Right atrium auricular region (tissue), 2 donors: ENCODE measurements at regions not wholly inside any gene's neighbourhood (a gene's known extent, or its start where the extent isn't known, plus 50 kb on each side); places are given as distances from the start of the nearest gene placed in this dataset.
"Not testable (repeated sequence)": the region's sequence is repeated elsewhere in the genome, so short reads cannot be mapped to it uniquely, and the experiment has no call there.

Experiments
- DNase-seq: peaks from one replicate; pipeline ENCODE4 v3.0.0-alpha.2; 2019; ENCODE audit warnings: low spot score
- H3K27ac ChIP-seq, 2 donors: fragments of 200-600 bp; sonication (generic); 1 replicate in 1 of 2; 2 replicates in 1 of 2; pipeline ENCODE4 v1.5.1; 2016 to 2019
- H3K27me3 ChIP-seq, 2 donors: fragments of 200-600 bp; sonication (generic); one replicate each; pipeline versions ENCODE4 v1.5.1 to v1.6.0; 2017 to 2019
- H3K36me3 ChIP-seq: fragments of 200-600 bp; sonication (generic); one replicate; pipeline ENCODE4 v1.5.1; 2016
- H3K4me1 ChIP-seq, 2 donors: fragments of 200-600 bp; sonication (generic); one replicate each; pipeline versions ENCODE4 v1.5.1 to v1.6.0; 2017 to 2019
- H3K4me3 ChIP-seq, 2 donors: fragments of 200-600 bp; sonication (generic); 1 replicate in 1 of 2; 2 replicates in 1 of 2; pipeline ENCODE4 v1.5.1; 2017 to 2019; ENCODE audit warnings: mild to moderate bottlenecking in 1 of 2, moderate library complexity in 1 of 2
- H3K9me3 ChIP-seq, 2 donors: fragments of 200-600 bp; sonication (generic); one replicate each; pipeline ENCODE4 v1.5.1; 2019
- TF ChIP-seq, protein P1 (sequence below), 2 donors: fragments of 200-600 bp; sonication (generic); IDR thresholded peaks; one replicate each; pipeline ENCODE4 v1.5.1; 2019; ENCODE audit warnings: antibody characterized with exemption in 2 of 2

DNA sequence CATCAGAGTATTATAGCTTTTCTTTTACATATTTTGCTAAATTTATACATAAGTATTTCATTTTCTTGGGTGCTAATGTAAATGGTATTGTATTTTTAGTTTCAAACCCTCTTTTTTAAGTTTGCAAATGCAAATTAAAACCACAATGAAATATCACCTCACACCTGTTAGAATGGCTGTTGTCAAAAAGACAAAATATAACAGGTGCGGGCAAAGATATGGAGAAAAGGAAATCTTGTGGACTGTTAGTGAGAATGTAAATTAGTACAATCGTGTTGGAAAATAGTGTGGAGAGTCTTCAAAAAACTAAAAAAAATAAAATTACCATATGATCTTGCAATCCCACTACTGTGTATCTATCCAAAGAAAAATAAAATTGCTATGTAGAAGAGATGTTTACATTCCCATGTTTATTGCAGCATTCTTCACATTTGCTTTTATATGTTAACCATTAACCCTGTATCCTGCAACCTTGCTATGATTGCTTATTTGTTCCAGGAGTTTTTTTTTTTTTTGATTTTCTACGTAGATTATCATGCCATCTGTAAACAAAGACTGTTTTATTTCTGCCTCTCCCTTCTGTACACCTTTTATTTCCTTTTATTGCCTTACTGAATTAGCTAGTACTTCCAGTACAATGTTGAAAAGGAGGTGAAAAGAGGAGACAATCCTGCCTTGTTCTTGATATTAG, 405.4 kb upstream of the MIS18BP1 start:
- DNase-seq = no peak
- H3K4me3 ChIP-seq = no peak overlapping the region
- H3K9me3 ChIP-seq = no peaks in the 10 kb centered on the region
- H3K4me1 ChIP-seq = no peaks in the 10 kb centered on the region
- no peaks in the 10 kb centered on the region for H3K36me3 ChIP-seq
- no peaks in the 10 kb centered on the region for H3K27me3 ChIP-seq
- TF ChIP-seq, protein P1, sequence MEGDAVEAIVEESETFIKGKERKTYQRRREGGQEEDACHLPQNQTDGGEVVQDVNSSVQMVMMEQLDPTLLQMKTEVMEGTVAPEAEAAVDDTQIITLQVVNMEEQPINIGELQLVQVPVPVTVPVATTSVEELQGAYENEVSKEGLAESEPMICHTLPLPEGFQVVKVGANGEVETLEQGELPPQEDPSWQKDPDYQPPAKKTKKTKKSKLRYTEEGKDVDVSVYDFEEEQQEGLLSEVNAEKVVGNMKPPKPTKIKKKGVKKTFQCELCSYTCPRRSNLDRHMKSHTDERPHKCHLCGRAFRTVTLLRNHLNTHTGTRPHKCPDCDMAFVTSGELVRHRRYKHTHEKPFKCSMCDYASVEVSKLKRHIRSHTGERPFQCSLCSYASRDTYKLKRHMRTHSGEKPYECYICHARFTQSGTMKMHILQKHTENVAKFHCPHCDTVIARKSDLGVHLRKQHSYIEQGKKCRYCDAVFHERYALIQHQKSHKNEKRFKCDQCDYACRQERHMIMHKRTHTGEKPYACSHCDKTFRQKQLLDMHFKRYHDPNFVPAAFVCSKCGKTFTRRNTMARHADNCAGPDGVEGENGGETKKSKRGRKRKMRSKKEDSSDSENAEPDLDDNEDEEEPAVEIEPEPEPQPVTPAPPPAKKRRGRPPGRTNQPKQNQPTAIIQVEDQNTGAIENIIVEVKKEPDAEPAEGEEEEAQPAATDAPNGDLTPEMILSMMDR (IDR thresholded peaks at IDR 0.05) = no peak
- H3K27ac ChIP-seq = no peak overlapping the region

DNA sequence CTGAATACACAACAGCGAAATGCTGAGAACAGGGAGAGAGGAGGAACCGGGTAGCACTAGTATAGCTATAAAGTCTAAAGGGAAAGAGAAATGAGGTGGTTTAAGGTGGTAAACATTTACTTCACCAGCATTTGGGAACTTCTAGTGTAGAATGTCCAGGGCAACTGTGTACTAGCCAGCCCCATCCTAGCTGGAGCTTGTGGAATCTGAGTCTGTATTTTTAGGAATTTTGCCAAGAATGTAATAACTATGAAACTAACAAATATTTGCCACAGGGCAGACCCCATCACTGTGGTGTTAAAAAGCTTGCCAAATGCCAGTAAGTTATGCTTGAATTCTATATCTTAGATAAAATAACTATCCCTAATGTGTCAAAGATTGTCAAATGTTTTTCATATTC, 398.9 kb upstream of the MIS18BP1 start:
- H3K4me3 ChIP-seq = no peak overlapping the region
- DNase-seq = no peak
- H3K9me3 ChIP-seq = no peaks in the 10 kb centered on the region
- H3K36me3 ChIP-seq = no peaks in the 10 kb centered on the region
- no peaks in the 10 kb centered on the region for H3K4me1 ChIP-seq
- H3K27ac ChIP-seq = no peak overlapping the region
- no peaks in the 10 kb centered on the region for H3K27me3 ChIP-seq
- TF ChIP-seq, protein P1 (IDR thresholded peaks at IDR 0.05) = no peak

GRCh38 chr14:45650754-45651153, 397.8 kb upstream of the MIS18BP1 start:
- TF ChIP-seq, protein P1 (IDR thresholded peaks at IDR 0.05) = no peak
- DNase-seq = no peak
- Histone ChIP-seq H3K9me3 (no peaks in the 10 kb centered on the region), H3K4me1 (no peaks in the 10 kb centered on the region), H3K36me3 (no peaks in the 10 kb centered on the region), H3K27ac (no peak overlapping the region), H3K4me3 (no peak overlapping the region), H3K27me3 (no peaks in the 10 kb centered on the region)

- H3K4me1 ChIP-seq = no peaks in the 10 kb centered on the region
- H3K4me3 ChIP-seq = no peak overlapping the region
- no peaks in the 10 kb centered on the region for H3K9me3 ChIP-seq
- no peaks in the 10 kb centered on the region for H3K27me3 ChIP-seq
- H3K27ac ChIP-seq = no peak overlapping the region
- no peak for DNase-seq
- H3K36me3 ChIP-seq = no peaks in the 10 kb centered on the region
- TF ChIP-seq, protein P1 (IDR thresholded peaks at IDR 0.05) = no peak
These were observed 396.0 kb upstream of the MIS18BP1 start for GRCh38 chr14:45649051-45649450.

DNA sequence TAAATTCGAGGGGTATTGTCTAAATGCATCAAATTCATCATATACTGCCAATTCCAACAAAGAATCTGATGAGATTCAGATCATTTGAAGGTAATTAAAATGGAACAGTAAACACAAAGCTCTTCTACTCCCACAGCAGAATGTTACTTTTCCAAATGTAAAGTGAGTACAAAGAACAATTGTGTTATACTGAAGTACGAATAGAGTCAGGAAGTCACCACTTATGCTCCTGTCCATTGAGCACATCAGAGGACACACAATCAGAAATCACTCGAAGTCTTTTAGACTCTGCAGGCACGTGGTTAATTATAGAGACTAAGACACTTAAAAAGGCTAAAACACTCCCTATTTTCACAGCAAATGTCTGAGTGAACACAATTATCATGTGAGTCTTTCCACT, 388.5 kb upstream of the MIS18BP1 start:
- peaks cover 0 to 6% of the 10 kb centered on the region in 2 donors for H3K9me3 ChIP-seq
- TF ChIP-seq, protein P1 (IDR thresholded peaks at IDR 0.05) = no peak
- no peaks in the 10 kb centered on the region for H3K36me3 ChIP-seq
- H3K27me3 ChIP-seq = no peaks in the 10 kb centered on the region
- no peak for DNase-seq
- no peak overlapping the region for H3K4me3 ChIP-seq
- no peaks in the 10 kb centered on the region for H3K4me1 ChIP-seq
- no peak overlapping the region for H3K27ac ChIP-seq

DNA sequence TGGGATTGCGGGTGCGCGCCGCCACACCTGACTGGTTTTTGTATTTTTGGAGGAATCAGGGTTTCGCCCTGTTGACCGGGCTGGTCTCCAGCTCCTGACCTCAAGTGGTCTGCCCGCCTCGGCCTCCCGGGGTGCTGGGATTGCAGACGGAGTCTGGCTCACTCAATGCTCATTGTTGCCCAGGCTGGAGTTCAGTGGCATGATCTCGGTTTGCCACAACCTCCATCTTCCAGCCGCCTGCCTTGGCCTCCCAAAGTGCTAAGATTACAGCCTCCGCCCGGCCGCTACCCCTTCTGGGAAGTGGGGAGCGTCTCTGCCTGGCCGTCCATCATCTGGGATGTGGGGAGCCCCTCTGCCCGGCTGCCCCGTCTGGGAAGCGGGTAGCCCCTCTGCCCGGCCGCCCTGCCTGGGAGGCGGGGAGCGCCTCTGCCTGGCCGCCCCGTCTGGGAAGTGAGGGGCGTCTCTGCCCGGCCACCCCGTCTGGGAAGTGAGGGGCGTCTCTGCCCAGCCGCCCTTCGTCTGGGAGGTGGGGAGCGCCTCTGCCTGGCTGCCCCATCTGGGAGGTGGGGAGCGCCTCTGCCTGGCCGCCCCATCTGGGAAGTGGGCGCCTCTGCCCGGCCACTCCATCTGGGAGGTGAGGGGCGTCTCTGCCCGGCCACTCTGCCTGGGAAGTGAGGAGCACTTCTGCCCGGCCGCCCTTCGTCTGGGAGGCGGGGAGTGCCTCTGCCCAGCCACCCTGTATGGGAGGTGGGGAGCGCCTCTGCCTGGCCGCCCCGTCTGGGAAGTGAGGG, 381.8 kb upstream of the MIS18BP1 start:
- not testable (repeated sequence) for H3K27me3 ChIP-seq, H3K9me3 ChIP-seq, H3K4me1 ChIP-seq, DNase-seq, H3K27ac ChIP-seq, H3K4me3 ChIP-seq, H3K36me3 ChIP-seq
